PC-9 (cell line): ENCODE measurements at regions not wholly inside any gene's neighbourhood (a gene's known extent, or its start where the extent isn't known, plus 50 kb on each side); places are given as distances from the start of the nearest gene placed in this dataset.

Experiments used
- BruUV-seq: library from RNA; stranded (reverse); fragments of 400-500 nt; replicated peaks from 2 replicates; lab custom pipeline; 2021; lab: Mats Ljungman, UMichigan
- CTCF ChIA-PET: fragments of 300-600 bp; sonication (Branson Sonifier 250); formaldehyde crosslinking; loops from one replicate; lab custom pipeline; 2022; ENCODE audit warnings: antibody characterized with exemption; lab: Charles Lee
- POLR2A ChIA-PET: fragments of 300-600 bp; sonication (Branson Sonifier 250); formaldehyde crosslinking; loops from one replicate; lab custom pipeline; 2022; ENCODE audit warnings: antibody characterized with exemption; ENCODE audit not compliant: unreplicated experiment; lab: Charles Lee
- DNase-seq, 2 experiments: peaks; one replicate each; pipeline versions ENCODE4 v3.0.0 to v3.0.0-alpha.2; 2015 to 2022; ENCODE audit warnings: mixed read lengths in 1 of 2
- H2AFZ ChIP-seq: fragments of 200-600 bp; sonication (generic); 2 replicates; pipeline ENCODE4 v1.8.1; 2017; ENCODE audit warnings: antibody characterized with exemption
- H3F3A ChIP-seq: fragments of 200-600 bp; sonication (generic); 2 replicates; pipeline ENCODE4 v1.8.1; 2017; ENCODE audit warnings: antibody characterized with exemption, mild to moderate bottlenecking, low read depth; ENCODE audit not compliant: insufficient read depth
- H3K27ac ChIP-seq: fragments of 200-600 bp; sonication (generic); 2 replicates; pipeline ENCODE4 v1.6.1; 2016; ENCODE audit warnings: mixed run types
- H3K27me3 ChIP-seq: fragments of 200-600 bp; sonication (generic); 2 replicates; pipeline ENCODE4 v1.6.1; 2016; ENCODE audit warnings: low read depth, mixed run types; ENCODE audit not compliant: insufficient read depth
- H3K36me3 ChIP-seq: fragments of 200-600 bp; sonication (generic); 2 replicates; pipeline ENCODE4 v1.6.1; 2016; ENCODE audit warnings: low read depth, mixed run types
- H3K4me1 ChIP-seq: fragments of 200-600 bp; sonication (generic); replicated peaks from 2 replicates; pipeline ENCODE4 v1.6.1; 2016; ENCODE audit warnings: mixed run types; ENCODE audit not compliant: insufficient read depth
- H3K4me2 ChIP-seq: fragments of 200-600 bp; sonication (generic); 2 replicates; pipeline ENCODE4 v1.6.1; 2017; ENCODE audit warnings: mixed run types
- H3K4me3 ChIP-seq: fragments of 200-600 bp; sonication (generic); 2 replicates; pipeline ENCODE4 v1.6.1; 2016; ENCODE audit warnings: mixed run types
- H3K79me2 ChIP-seq: fragments of 200-600 bp; sonication (generic); 2 replicates; pipeline ENCODE4 v1.6.1; 2017; ENCODE audit warnings: low read depth, mixed run types
- H3K9me2 ChIP-seq: fragments of 200-600 bp; sonication (generic); 2 replicates; pipeline ENCODE4 v1.8.1; 2017; ENCODE audit warnings: mild to moderate bottlenecking; ENCODE audit not compliant: insufficient read depth
- H3K9me3 ChIP-seq: fragments of 200-600 bp; sonication (generic); 2 replicates; pipeline ENCODE4 v1.8.1; 2016; ENCODE audit warnings: low read depth; ENCODE audit not compliant: insufficient read depth
- H4K20me1 ChIP-seq: fragments of 200-600 bp; sonication (generic); 2 replicates; pipeline ENCODE4 v1.8.1; 2017; ENCODE audit not compliant: insufficient read depth
- CTCF ChIP-seq: fragments of 200-600 bp; sonication (generic); conservative IDR thresholded peaks from 2 replicates; pipeline ENCODE4 v1.6.1; 2017; ENCODE audit warnings: mixed run types, antibody characterized with exemption, mild to moderate bottlenecking, moderate library complexity
- EZH2 ChIP-seq: fragments of 200-600 bp; sonication (generic); IDR thresholded peaks from 2 replicates; pipeline ENCODE4 v1.8.0; 2017; ENCODE audit warnings: antibody characterized with exemption, low read depth
- intact Hi-C: fragments of 100-400 bp; cut with micrococcal nuclease; formaldehyde crosslinking; loops from one replicate; pipeline ENCODE4 v1.10.0; 2022; ENCODE audit not compliant: unreplicated experiment

- Histone ChIP-seq H4K20me1 (no peaks in the 10 kb centered on the region), H3K4me1 (peaks cover 56% of the 10 kb centered on the region), H2AFZ (peak overlapping the region; percentile 64), H3K27me3 (no peaks in the 10 kb centered on the region), H3F3A (peaks cover 38% of the 10 kb centered on the region), H3K9me3 (no peaks in the 10 kb centered on the region), H3K9me2 (no peaks in the 10 kb centered on the region), H3K79me2 (no peaks in the 10 kb centered on the region), H3K4me3 (peak overlapping the region; percentile 42), H3K4me2 (peak overlapping the region; percentile 84), H3K27ac (peak overlapping the region; percentile 94), H3K36me3 (no peaks in the 10 kb centered on the region)
- POLR2A ChIA-PET = interaction anchor here (0.6 kb wide), 1 partner anchor 70 kb away, joined by 6 read pairs; no protein-coding TSS in a partner anchor
- peak; percentile 72 to 96 for DNase-seq
- no TSS peak for BruUV-seq
- TF ChIP-seq CTCF (no peak), EZH2 (no peak)
- intact Hi-C loops = loop anchor here (5.0 kb wide), 2 partner anchors 489 to 1004 kb away; no protein-coding TSS in a partner anchor
- CTCF ChIA-PET = no interaction called here
Measured at GRCh38 chr9:105912863-105913516, 218.6 kb downstream of the TMEM38B start.

- H4K20me1 ChIP-seq = no peaks in the 10 kb centered on the region
- no peaks in the 10 kb centered on the region for H3K27me3 ChIP-seq
- POLR2A ChIA-PET = no interaction called here
- H3K4me3 ChIP-seq = no peak overlapping the region
- H3K36me3 ChIP-seq = no peaks in the 10 kb centered on the region
- no peaks in the 10 kb centered on the region for H3K9me2 ChIP-seq
- BruUV-seq = no TSS peak
- no peak overlapping the region for H3K27ac ChIP-seq
- CTCF ChIA-PET = no interaction called here
- intact Hi-C loops = no loop called here
- no peak for TF ChIP-seq CTCF
- no peak for TF ChIP-seq EZH2
- H3F3A ChIP-seq = no peaks in the 10 kb centered on the region
- H2AFZ ChIP-seq = no peak overlapping the region
- DNase-seq = no peak
- H3K4me2 ChIP-seq = no peak overlapping the region
- H3K4me1 ChIP-seq = no peaks in the 10 kb centered on the region
- H3K79me2 ChIP-seq = no peaks in the 10 kb centered on the region
- H3K9me3 ChIP-seq = no peaks in the 10 kb centered on the region; the same call in 1 of the 2 replicates
Measured at GRCh38 chr9:105921057-105921726, 226.9 kb downstream of the TMEM38B start.

GRCh38 chr9:105928416-105928815, 234.1 kb downstream of the TMEM38B start:
- intact Hi-C loops = no loop called here
- Histone ChIP-seq H4K20me1 (no peaks in the 10 kb centered on the region), H3F3A (no peaks in the 10 kb centered on the region), H3K27ac (no peak overlapping the region), H3K4me1 (no peaks in the 10 kb centered on the region), H3K9me2 (no peaks in the 10 kb centered on the region), H3K36me3 (no peaks in the 10 kb centered on the region), H2AFZ (no peak overlapping the region), H3K4me3 (no peak overlapping the region), H3K79me2 (no peaks in the 10 kb centered on the region), H3K27me3 (no peaks in the 10 kb centered on the region), H3K4me2 (no peak overlapping the region), H3K9me3 (no peaks in the 10 kb centered on the region; the same call in 1 of the 2 replicates)
- TF ChIP-seq EZH2 (no peak), CTCF (no peak)
- POLR2A ChIA-PET = no interaction called here
- no peak for DNase-seq
- CTCF ChIA-PET = no interaction called here
- no TSS peak for BruUV-seq
